IPS-18a (cell line): ENCODE measurements at regions not wholly inside any gene's neighbourhood (a gene's known extent, or its start where the extent isn't known, plus 50 kb on each side); places are given as distances from the start of the nearest gene placed in this dataset.

Experiments
- H3K27ac ChIP-seq: one replicate; pipeline ENCODE4 v1.5.1; 2013; ENCODE audit warnings: low read length
- H3K27me3 ChIP-seq: one replicate; pipeline ENCODE4 v1.6.1; 2013; ENCODE audit warnings: mild to moderate bottlenecking, low read length; ENCODE audit not compliant: control insufficient read depth, insufficient read depth
- H3K36me3 ChIP-seq: one replicate; pipeline ENCODE4 v1.6.1; 2013; ENCODE audit warnings: low read depth, low read length; ENCODE audit not compliant: control insufficient read depth
- H3K4me1 ChIP-seq: one replicate; pipeline ENCODE4 v1.6.1; 2013; ENCODE audit warnings: low read depth, low read length; ENCODE audit not compliant: control insufficient read depth
- H3K4me3 ChIP-seq: one replicate; pipeline ENCODE4 v1.5.1; 2013; ENCODE audit warnings: low read length
- H3K9ac ChIP-seq: one replicate; pipeline ENCODE4 v1.6.1; 2013; ENCODE audit warnings: mild to moderate bottlenecking, low read length, moderate library complexity
- H3K9me3 ChIP-seq: one replicate; pipeline ENCODE4 v1.6.1; 2013; ENCODE audit warnings: low read depth, low read length; ENCODE audit not compliant: control insufficient read depth

- H3K4me1 ChIP-seq, result peaks cover 15% of the 10 kb centered on the region
- H3K27ac ChIP-seq, result no peak overlapping the region
- H3K9me3 ChIP-seq, result no peaks in the 10 kb centered on the region
- H3K9ac ChIP-seq, result no peak overlapping the region
- no peaks in the 10 kb centered on the region for H3K36me3 ChIP-seq
- peak overlapping the region; percentile 26 for H3K4me3 ChIP-seq
- no peaks in the 10 kb centered on the region for H3K27me3 ChIP-seq
Measured at GRCh38 chr6:143570147-143570853, 58.8 kb upstream of the FUCA2 start.

DNA sequence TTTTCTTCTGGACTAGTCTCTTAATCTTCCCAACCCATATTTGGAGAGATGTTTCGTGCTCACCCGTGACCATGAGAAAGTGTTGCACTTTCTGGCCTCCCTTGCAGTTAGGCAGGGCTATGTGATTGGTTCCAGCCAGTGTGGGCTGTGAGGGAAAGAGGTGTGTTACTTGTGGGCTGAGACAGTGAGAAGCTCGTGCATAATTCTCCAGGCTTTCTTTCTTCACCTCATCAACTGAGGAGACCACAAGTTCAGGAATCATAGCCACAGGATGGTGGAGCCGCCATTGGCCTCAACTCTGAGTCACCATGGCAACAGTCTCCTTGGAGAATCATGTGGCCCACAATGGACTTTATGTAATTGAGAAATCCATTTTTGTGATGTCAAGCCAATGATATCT, 57.5 kb upstream of the FUCA2 start:
- Histone ChIP-seq H3K36me3 (no peaks in the 10 kb centered on the region), H3K27me3 (no peaks in the 10 kb centered on the region), H3K27ac (no peak overlapping the region), H3K9ac (no peak overlapping the region), H3K9me3 (no peaks in the 10 kb centered on the region), H3K4me1 (peaks cover 15% of the 10 kb centered on the region), H3K4me3 (no peak overlapping the region)

GRCh38 chr6:143564484-143565017, 53.0 kb upstream of the FUCA2 start:
- H3K9ac ChIP-seq, result no peak overlapping the region
- H3K27me3 ChIP-seq, result no peaks in the 10 kb centered on the region
- H3K27ac ChIP-seq, result no peak overlapping the region
- H3K9me3 ChIP-seq, result no peaks in the 10 kb centered on the region
- H3K4me1 ChIP-seq, result peaks cover under 1% of the 10 kb centered on the region
- H3K36me3 ChIP-seq, result no peaks in the 10 kb centered on the region
- H3K4me3 ChIP-seq, result no peak overlapping the region

GRCh38 chr6:143562143-143562542, 50.6 kb upstream of the FUCA2 start:
- Histone ChIP-seq H3K27me3 (no peaks in the 10 kb centered on the region), H3K4me1 (no peaks in the 10 kb centered on the region), H3K27ac (no peak overlapping the region), H3K36me3 (no peaks in the 10 kb centered on the region), H3K9ac (no peak overlapping the region), H3K4me3 (no peak overlapping the region), H3K9me3 (no peaks in the 10 kb centered on the region)
